ENCODE measurements at regions not wholly inside any gene's neighbourhood (a gene's known extent, or its start where the extent isn't known, plus 50 kb on each side); places are given as distances from the start of the nearest gene placed in this dataset.

GRCh38 chr10:128612631-128613030, 486.4 kb upstream of the MKI67 start (continued):
- TF ChIP-seq JUNB (CRISPR knock-in tag; conservative IDR thresholded peaks at IDR 0.05) (0 out of 2 replicates have a peak, but pooled peaks have one; percentile 23), ZNF696 (CRISPR knock-in tag; conservative IDR thresholded peaks at IDR 0.05) (no peak)

GRCh38 chr10:128614016-128614605, 487.9 kb upstream of the MKI67 start:
- 75% methylated on average over 8 of the region's 11 CpGs for WGBS (ENCODE audit: insufficient coverage, low coverage, missing lambda C conversion rate)
- Histone ChIP-seq H3K9me3 (replicated peaks; ENCODE audit: control insufficient read depth, insufficient read depth, low read depth, low read length) (no peaks in the 10 kb centered on the region), H3K79me2 (ENCODE audit: control insufficient read depth, insufficient read depth, low read length) (no peaks in the 10 kb centered on the region), H2AFZ (ENCODE audit: low read depth, low read length) (no peak overlapping the region), H3K9me1 (ENCODE audit: control insufficient read depth, insufficient read depth, low read length) (no peaks in the 10 kb centered on the region), H3K4me2 (ENCODE audit: insufficient read depth, low read length) (no peak overlapping the region), H3K27ac (ENCODE audit: extremely low read depth, low read depth, low read length) (no peak overlapping the region), H3K4me1 (replicated peaks in 1 of 2; ENCODE audit: control insufficient read depth in 2 of 2, insufficient read depth in 2 of 2, low read length in 2 of 2) (peaks cover 2 to 9% of the 10 kb centered on the region in 2 experiments; a peak in 4 of 5 replicates), H3K27me3 (ENCODE audit: control insufficient read depth in 2 of 2, insufficient read depth in 2 of 2, low read length in 2 of 2) (no peaks in the 10 kb centered on the region), H3K36me3 (ENCODE audit: control insufficient read depth, insufficient read depth, low read length) (no peaks in the 10 kb centered on the region), H4K20me1 (replicated peaks; ENCODE audit: control insufficient read depth, insufficient read depth, low read length) (no peaks in the 10 kb centered on the region), H3K4me3 (no peak overlapping the region), H3K9ac (ENCODE audit: insufficient read depth in 1 of 2, low read depth in 2 of 2, low read length in 2 of 2) (no peak overlapping the region; a peak in 1 of 4 replicates)
- ATAC-seq (no peak), FAIRE-seq (no peak), DNase-seq (ENCODE audit: extremely low read depth in 1 of 4, low spot score in 3 of 4) (no peak)
- BruUV-seq (replicated peaks), result no TSS peak
- CTCF ChIA-PET (ENCODE audit: low intra/inter-chr PET ratio), result no interaction called here
- intact Hi-C loops (cut with micrococcal nuclease) (no loop called here), in situ Hi-C loops (cut with MboI) (no loop called here)
- POLR2A ChIA-PET, result no interaction called here
- TF ChIP-seq NCOA1 (IDR thresholded peaks at IDR 0.05; ENCODE audit: low read depth) (no peak), BRF2 (IDR thresholded peaks at IDR 0.05; ENCODE audit: borderline replicate concordance, insufficient read depth, insufficient read length) (no peak), CBX1 (IDR thresholded peaks at IDR 0.05; ENCODE audit: low read depth) (no peak), E2F3 (CRISPR knock-in tag; IDR thresholded peaks at IDR 0.05) (no peak), GTF2F1 (IDR thresholded peaks at IDR 0.05; ENCODE audit: low read depth, low read length) (no peak), KLF10 (CRISPR knock-in tag; IDR thresholded peaks at IDR 0.05) (no peak), ARHGAP35 (IDR thresholded peaks at IDR 0.05; ENCODE audit: partially characterized antibody) (no peak), RUNX1 (IDR thresholded peaks at IDR 0.05; ENCODE audit: low read depth) (no peak), FOSL1 (tag; conservative IDR thresholded peaks at IDR 0.05) (no peak), TEAD2 (tag; IDR thresholded peaks at IDR 0.05) (no peak), RBM15 (IDR thresholded peaks at IDR 0.05; ENCODE audit: insufficient read depth, low read length) (no peak), NKRF (IDR thresholded peaks at IDR 0.05; ENCODE audit: borderline replicate concordance) (no peak), ZC3H4 (CRISPR knock-in tag; IDR thresholded peaks at IDR 0.05; ENCODE audit: borderline replicate concordance) (no peak), SNRNP70 (optimal IDR thresholded peaks at IDR 0.05; ENCODE audit: low read depth, low read length) (no peak), ZNF224 (CRISPR knock-in tag; IDR thresholded peaks at IDR 0.05) (no peak), SUPT5H (IDR thresholded peaks at IDR 0.05) (no peak), E2F6 (IDR thresholded peaks at IDR 0.05; ENCODE audit: borderline replicate concordance in 1 of 2, extremely low read depth in 1 of 2, insufficient read depth in 1 of 2, insufficient read length in 1 of 2, low read depth in 1 of 2, low read length in 1 of 2, poor library complexity in 1 of 2, severe bottlenecking in 1 of 2) (no peak)

All from K562 (cell line).